ENCODE measurements at regions not wholly inside any gene's neighbourhood (a gene's known extent, or its start where the extent isn't known, plus 50 kb on each side); places are given as distances from the start of the nearest gene placed in this dataset.

DNA sequence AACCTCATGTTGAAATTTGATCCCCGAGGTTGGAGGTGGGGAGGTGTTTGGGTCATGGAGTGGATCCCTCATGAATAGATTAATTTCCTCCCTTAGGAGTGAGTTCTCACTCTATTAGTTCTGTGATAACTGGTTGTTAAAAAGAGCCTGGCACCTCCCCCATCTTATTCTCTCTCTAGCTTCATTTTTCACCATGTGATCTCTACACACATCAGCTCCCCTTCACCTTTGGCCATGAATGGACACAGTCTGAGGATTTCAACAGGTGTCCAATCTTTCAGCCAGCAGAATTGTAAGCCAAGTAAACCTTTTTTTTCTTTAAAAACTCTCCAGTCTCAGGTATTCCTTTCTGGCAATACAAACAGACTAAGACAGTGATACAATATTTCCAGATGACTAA, 602.0 kb upstream of the FAM98A start:
- Histone ChIP-seq H3K79me2 (ENCODE audit: control insufficient read depth, insufficient read depth, low read length) (no peaks in the 10 kb centered on the region), H2AFZ (ENCODE audit: control insufficient read depth, low read depth, low read length) (no peak overlapping the region), H3K27ac (ENCODE audit: control insufficient read depth, insufficient read depth) (no peak overlapping the region), H3K9me3 (replicated peaks; ENCODE audit: control insufficient read depth, insufficient read depth, low read length) (no peaks in the 10 kb centered on the region), H4K20me1 (ENCODE audit: control insufficient read depth, insufficient read depth) (no peaks in the 10 kb centered on the region), H3K36me3 (ENCODE audit: control insufficient read depth in 2 of 2, insufficient read depth in 2 of 2, low read length in 1 of 2) (no peaks in the 10 kb centered on the region), H3K27me3 (replicated peaks in 1 of 2; ENCODE audit: control insufficient read depth in 2 of 2, insufficient read depth in 2 of 2, low read length in 1 of 2) (no peaks in the 10 kb centered on the region), H3K9ac (ENCODE audit: control insufficient read depth, insufficient read depth, low read length) (no peak overlapping the region), H3K4me3 (no peak overlapping the region), H3K4me2 (ENCODE audit: control insufficient read depth, insufficient read depth) (no peak overlapping the region), H3K4me1 (ENCODE audit: control insufficient read depth, insufficient read depth, low read length) (no peaks in the 10 kb centered on the region)
- intact Hi-C loops (cut with micrococcal nuclease; ENCODE audit: unreplicated experiment), result no loop called here
- SMC1A ChIA-PET (ENCODE audit: uncharacterized antibody, unreplicated experiment), result no interaction called here
- DNase-seq (ENCODE audit: low read depth, low spot score), result no peak
- no peak for TF ChIP-seq SP1 (IDR thresholded peaks at IDR 0.05; ENCODE audit: low read depth, low read length)
- no peak for TF ChIP-seq GATAD2B (conservative IDR thresholded peaks at IDR 0.05; ENCODE audit: low read depth)
- no peak for TF ChIP-seq CHD4 (IDR thresholded peaks at IDR 0.05)
- no peak for TF ChIP-seq JUND (IDR thresholded peaks at IDR 0.05; ENCODE audit: low read depth, low read length)
- TF ChIP-seq, protein P1, sequence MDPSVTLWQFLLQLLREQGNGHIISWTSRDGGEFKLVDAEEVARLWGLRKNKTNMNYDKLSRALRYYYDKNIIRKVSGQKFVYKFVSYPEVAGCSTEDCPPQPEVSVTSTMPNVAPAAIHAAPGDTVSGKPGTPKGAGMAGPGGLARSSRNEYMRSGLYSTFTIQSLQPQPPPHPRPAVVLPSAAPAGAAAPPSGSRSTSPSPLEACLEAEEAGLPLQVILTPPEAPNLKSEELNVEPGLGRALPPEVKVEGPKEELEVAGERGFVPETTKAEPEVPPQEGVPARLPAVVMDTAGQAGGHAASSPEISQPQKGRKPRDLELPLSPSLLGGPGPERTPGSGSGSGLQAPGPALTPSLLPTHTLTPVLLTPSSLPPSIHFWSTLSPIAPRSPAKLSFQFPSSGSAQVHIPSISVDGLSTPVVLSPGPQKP (IDR thresholded peaks at IDR 0.05; ENCODE audit: low read depth, low read length), result no peak
- no peak for TF ChIP-seq BRCA1 (IDR thresholded peaks at IDR 0.05; ENCODE audit: low read depth, low read length)
- TF ChIP-seq, protein P2, sequence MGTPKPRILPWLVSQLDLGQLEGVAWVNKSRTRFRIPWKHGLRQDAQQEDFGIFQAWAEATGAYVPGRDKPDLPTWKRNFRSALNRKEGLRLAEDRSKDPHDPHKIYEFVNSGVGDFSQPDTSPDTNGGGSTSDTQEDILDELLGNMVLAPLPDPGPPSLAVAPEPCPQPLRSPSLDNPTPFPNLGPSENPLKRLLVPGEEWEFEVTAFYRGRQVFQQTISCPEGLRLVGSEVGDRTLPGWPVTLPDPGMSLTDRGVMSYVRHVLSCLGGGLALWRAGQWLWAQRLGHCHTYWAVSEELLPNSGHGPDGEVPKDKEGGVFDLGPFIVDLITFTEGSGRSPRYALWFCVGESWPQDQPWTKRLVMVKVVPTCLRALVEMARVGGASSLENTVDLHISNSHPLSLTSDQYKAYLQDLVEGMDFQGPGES (IDR thresholded peaks at IDR 0.05), result no peak
- TF ChIP-seq IRF5 (IDR thresholded peaks at IDR 0.05; ENCODE audit: borderline replicate concordance), result no peak
- no peak for TF ChIP-seq EGR1 (IDR thresholded peaks at IDR 0.05; ENCODE audit: borderline replicate concordance in 1 of 2, low read depth in 2 of 2, low read length in 2 of 2)
- no peak for TF ChIP-seq RELA (IDR thresholded peaks at IDR 0.05; ENCODE audit: borderline replicate concordance, partially characterized antibody)
- no peak for TF ChIP-seq CUX1 (IDR thresholded peaks at IDR 0.05; ENCODE audit: insufficient replicate concordance, low read depth, low read length)
- no peak for TF ChIP-seq POLR2A (IDR thresholded peaks at IDR 0.05; ENCODE audit: low read depth, low read length)
- TF ChIP-seq HCFC1 (IDR thresholded peaks at IDR 0.05; ENCODE audit: low read length), result no peak
- TF ChIP-seq FOXM1 (IDR thresholded peaks at IDR 0.05; ENCODE audit: low read depth, low read length), result no peak
- TF ChIP-seq FOXK2 (IDR thresholded peaks at IDR 0.05), result no peak
- TF ChIP-seq GABPA (IDR thresholded peaks at IDR 0.05; ENCODE audit: low read depth), result no peak
- no peak for ATAC-seq
- no peak for FAIRE-seq
- WGBS (ENCODE audit: insufficient coverage, insufficient replicate concordance, low lambda C conversion rate, missing lambda C conversion rate), result 56% methylated on average over 1 of the region's 1 CpG
- no TSS peak for BruUV-seq (replicated peaks)
- RAD21 ChIA-PET (ENCODE audit: unreplicated experiment), result no interaction called here
- in situ Hi-C loops (cut with MboI), result no loop called here
- POLR2A ChIA-PET, result no interaction called here
- CTCF ChIA-PET, result no interaction called here

Data from GM12878 (cell line).